ENCODE measurements at regions not wholly inside any gene's neighbourhood (a gene's known extent, or its start where the extent isn't known, plus 50 kb on each side); places are given as distances from the start of the nearest gene placed in this dataset.
A peak's percentile ranks its signal among the peaks of the same experiment; 100 is the strongest.

DNA sequence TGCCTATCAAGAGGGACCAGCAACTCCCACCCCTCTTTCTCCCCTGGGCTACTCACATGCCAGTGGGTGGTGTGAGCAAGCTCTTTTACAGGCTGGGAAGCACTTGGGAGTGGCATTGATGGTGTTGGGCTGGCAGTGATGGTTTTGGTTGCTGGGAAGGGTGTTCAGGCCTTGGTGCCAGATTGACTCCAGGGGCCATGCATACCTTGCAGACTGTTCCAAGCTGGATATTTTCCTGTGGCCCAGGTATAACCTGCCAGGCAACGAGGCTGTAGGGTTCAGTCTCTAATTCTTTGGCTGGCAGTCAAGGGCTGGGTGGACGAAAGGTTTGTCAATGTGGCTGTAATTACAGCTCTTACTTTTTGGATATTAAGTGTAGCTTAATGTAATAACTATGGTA lies 177.3 kb downstream of the MACROH2A1 start:
- Histone ChIP-seq H2AK5ac (ENCODE audit: low read depth, low read length) (no peak overlapping the region), H3K23ac (ENCODE audit: low read depth, low read length, poor library complexity) (no peak overlapping the region), H4K8ac (ENCODE audit: low read depth, low read length) (no peak overlapping the region), H3K4ac (ENCODE audit: low read length) (no peak overlapping the region), H3K4me1 (ENCODE audit: control insufficient read depth in 2 of 2, insufficient read depth in 1 of 2, low read depth in 1 of 2, low read length in 2 of 2) (peaks cover 0 to 6% of the 10 kb centered on the region in 2 donors), H3K79me1 (ENCODE audit: low read depth, low read length) (no peaks in the 10 kb centered on the region), H3K4me3 (ENCODE audit: low read length in 2 of 2) (no peak overlapping the region), H3K18ac (ENCODE audit: low read length) (no peak overlapping the region), H3K36me3 (replicated peaks in 1 of 2; ENCODE audit: control insufficient read depth in 2 of 2, insufficient read depth in 2 of 2, low read length in 2 of 2) (no peaks in the 10 kb centered on the region), H2BK15ac (ENCODE audit: low read length) (no peak overlapping the region), H3K27me3 (ENCODE audit: control insufficient read depth in 3 of 3, insufficient read depth in 3 of 3, low read depth in 1 of 3, low read length in 3 of 3) (peaks cover 0 to 21% (median 0%) of the 10 kb centered on the region in 3 experiments), H2AFZ (ENCODE audit: low read length) (no peak overlapping the region), H2BK12ac (ENCODE audit: low read length) (no peak overlapping the region), H3K27ac (replicated peaks; ENCODE audit: low read length) (no peak overlapping the region), H3K14ac (ENCODE audit: low read length) (peak overlapping the region; percentile 76), H3K4me2 (ENCODE audit: insufficient read depth, low read length, poor library complexity, severe bottlenecking) (no peak overlapping the region), H3K9me3 (replicated peaks in 1 of 2; ENCODE audit: control insufficient read depth in 2 of 2, insufficient read depth in 1 of 2, low read depth in 1 of 2, low read length in 2 of 2) (no peaks in the 10 kb centered on the region), H2BK120ac (ENCODE audit: low read depth, low read length) (no peak overlapping the region), H2BK5ac (ENCODE audit: low read length) (no peak overlapping the region), H4K91ac (ENCODE audit: low read depth, low read length, poor library complexity) (no peak overlapping the region), H3K9ac (ENCODE audit: low read depth, low read length, poor library complexity) (no peak overlapping the region)
- WGBS, 2 donors (ENCODE audit: extremely low coverage in 2 of 2, insufficient read length in 2 of 2, insufficient replicate concordance in 1 of 2): no CpG with 5 or more reads among the region's 2 CpGs
- DNase-seq (ENCODE audit: low spot score): no peak

DNA sequence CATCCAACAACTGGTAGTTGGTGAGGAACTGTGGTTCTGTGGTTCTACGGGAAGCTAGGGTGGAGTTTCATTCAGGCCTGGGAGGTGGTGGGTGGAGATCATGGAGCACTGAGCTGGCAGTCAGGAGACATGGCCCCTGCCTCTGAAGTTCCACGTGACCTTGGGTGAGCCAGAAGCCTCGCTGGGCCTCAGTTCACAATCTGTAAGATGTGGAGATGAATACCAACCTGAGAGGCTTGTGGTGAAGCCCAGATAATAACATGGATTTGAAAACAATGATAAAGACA lies 177.9 kb downstream of the MACROH2A1 start:
- no peak overlapping the region for H3K4me3 ChIP-seq (ENCODE audit: low read length in 2 of 2)
- H2BK120ac ChIP-seq (ENCODE audit: low read depth, low read length): no peak overlapping the region
- no peak overlapping the region for H2AK5ac ChIP-seq (ENCODE audit: low read depth, low read length)
- DNase-seq (ENCODE audit: low spot score): no peak
- no peak overlapping the region for H2BK12ac ChIP-seq (ENCODE audit: low read length)
- no peak overlapping the region for H4K8ac ChIP-seq (ENCODE audit: low read depth, low read length)
- no peak overlapping the region for H4K91ac ChIP-seq (ENCODE audit: low read depth, low read length, poor library complexity)
- H2BK5ac ChIP-seq (ENCODE audit: low read length): no peak overlapping the region
- no peaks in the 10 kb centered on the region for H3K36me3 ChIP-seq (replicated peaks in 1 of 2; ENCODE audit: control insufficient read depth in 2 of 2, insufficient read depth in 2 of 2, low read length in 2 of 2)
- no peak overlapping the region for H3K23ac ChIP-seq (ENCODE audit: low read depth, low read length, poor library complexity)
- peaks cover 0 to 18% (median 0%) of the 10 kb centered on the region in 3 experiments for H3K27me3 ChIP-seq (ENCODE audit: control insufficient read depth in 3 of 3, insufficient read depth in 3 of 3, low read depth in 1 of 3, low read length in 3 of 3)
- H3K4me2 ChIP-seq (ENCODE audit: insufficient read depth, low read length, poor library complexity, severe bottlenecking): no peak overlapping the region
- no peak overlapping the region for H3K14ac ChIP-seq (ENCODE audit: low read length)
- no peaks in the 10 kb centered on the region for H3K79me1 ChIP-seq (ENCODE audit: low read depth, low read length)
- H3K27ac ChIP-seq (replicated peaks; ENCODE audit: low read length): no peak overlapping the region
- peaks cover 0 to 9% of the 10 kb centered on the region in 2 donors for H3K4me1 ChIP-seq (ENCODE audit: control insufficient read depth in 2 of 2, insufficient read depth in 1 of 2, low read depth in 1 of 2, low read length in 2 of 2)
- H3K4ac ChIP-seq (ENCODE audit: low read length): no peak overlapping the region
- H3K18ac ChIP-seq (ENCODE audit: low read length): no peak overlapping the region
- H2BK15ac ChIP-seq (ENCODE audit: low read length): no peak overlapping the region
- WGBS, 2 donors (ENCODE audit: extremely low coverage in 2 of 2, insufficient read length in 2 of 2, insufficient replicate concordance in 1 of 2): no CpG with 5 or more reads among the region's 3 CpGs
- no peak overlapping the region for H2AFZ ChIP-seq (ENCODE audit: low read length)
- H3K9ac ChIP-seq (ENCODE audit: low read depth, low read length, poor library complexity): no peak overlapping the region
- no peaks in the 10 kb centered on the region for H3K9me3 ChIP-seq (replicated peaks in 1 of 2; ENCODE audit: control insufficient read depth in 2 of 2, insufficient read depth in 1 of 2, low read depth in 1 of 2, low read length in 2 of 2)

DNA sequence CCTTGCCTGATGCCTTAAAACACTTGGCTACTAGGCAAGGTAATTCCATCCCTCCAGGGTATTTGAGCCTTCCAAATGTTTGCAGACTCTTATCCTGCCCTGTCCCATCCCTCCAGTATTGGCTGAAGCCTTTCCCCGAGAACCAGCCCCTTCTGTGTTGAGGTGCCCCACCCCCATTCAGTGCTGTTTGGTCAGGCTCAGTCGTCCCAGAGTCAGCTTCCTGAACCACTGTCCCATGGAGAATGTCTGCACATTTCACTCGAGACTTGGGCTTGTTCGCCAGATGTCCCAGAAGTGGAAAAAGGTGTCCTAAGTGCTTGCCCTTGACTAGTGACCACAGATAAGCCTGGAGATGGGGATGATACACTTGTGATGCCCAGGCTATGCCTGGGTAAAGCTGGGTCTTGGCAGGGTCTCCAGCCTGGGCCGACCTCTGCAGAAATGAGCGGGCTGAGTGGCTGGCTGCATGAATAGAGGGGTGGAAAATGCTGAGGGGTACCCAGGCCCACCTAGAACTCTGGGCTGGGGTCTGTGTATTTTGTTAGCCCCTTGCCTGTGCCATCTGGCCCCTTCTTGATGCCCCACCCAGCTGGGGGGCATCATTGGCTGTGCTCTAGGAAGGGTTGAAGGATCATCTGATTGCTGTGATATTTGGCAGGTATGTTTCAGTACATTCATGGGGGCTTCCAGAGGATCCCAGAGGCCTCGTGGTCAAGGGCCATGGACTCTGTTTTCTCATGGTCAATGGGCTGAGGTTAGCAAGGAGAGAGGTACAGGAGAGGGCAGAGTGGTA lies 178.4 kb downstream of the MACROH2A1 start:
- no peak overlapping the region for H3K27ac ChIP-seq (replicated peaks; ENCODE audit: low read length)
- peaks cover 0 to 13% (median 0%) of the 10 kb centered on the region in 3 experiments for H3K27me3 ChIP-seq (ENCODE audit: control insufficient read depth in 3 of 3, insufficient read depth in 3 of 3, low read depth in 1 of 3, low read length in 3 of 3)
- no peak for DNase-seq (ENCODE audit: low spot score)
- no peak overlapping the region for H2AFZ ChIP-seq (ENCODE audit: low read length)
- H2BK15ac ChIP-seq (ENCODE audit: low read length): no peak overlapping the region
- no peaks in the 10 kb centered on the region for H3K9me3 ChIP-seq (replicated peaks in 1 of 2; ENCODE audit: control insufficient read depth in 2 of 2, insufficient read depth in 1 of 2, low read depth in 1 of 2, low read length in 2 of 2)
- no peak overlapping the region for H2BK120ac ChIP-seq (ENCODE audit: low read depth, low read length)
- H2AK5ac ChIP-seq (ENCODE audit: low read depth, low read length): no peak overlapping the region
- H4K8ac ChIP-seq (ENCODE audit: low read depth, low read length): no peak overlapping the region
- H3K79me1 ChIP-seq (ENCODE audit: low read depth, low read length): no peaks in the 10 kb centered on the region
- H4K91ac ChIP-seq (ENCODE audit: low read depth, low read length, poor library complexity): no peak overlapping the region
- no peak overlapping the region for H2BK12ac ChIP-seq (ENCODE audit: low read length)
- H3K36me3 ChIP-seq (replicated peaks in 1 of 2; ENCODE audit: control insufficient read depth in 2 of 2, insufficient read depth in 2 of 2, low read length in 2 of 2): no peaks in the 10 kb centered on the region
- no peak overlapping the region for H2BK5ac ChIP-seq (ENCODE audit: low read length)
- H3K4me2 ChIP-seq (ENCODE audit: insufficient read depth, low read length, poor library complexity, severe bottlenecking): no peak overlapping the region
- H3K4me3 ChIP-seq (ENCODE audit: low read length in 2 of 2): no peak overlapping the region
- no peak overlapping the region for H3K18ac ChIP-seq (ENCODE audit: low read length)
- no peak overlapping the region for H3K14ac ChIP-seq (ENCODE audit: low read length)
- no peak overlapping the region for H3K9ac ChIP-seq (ENCODE audit: low read depth, low read length, poor library complexity)
- peaks cover 0 to 9% of the 10 kb centered on the region in 2 donors for H3K4me1 ChIP-seq (ENCODE audit: control insufficient read depth in 2 of 2, insufficient read depth in 1 of 2, low read depth in 1 of 2, low read length in 2 of 2)
- no CpG with 5 or more reads among the region's 7 CpGs for WGBS, 2 donors (ENCODE audit: extremely low coverage in 2 of 2, insufficient read length in 2 of 2, insufficient replicate concordance in 1 of 2)
- H3K23ac ChIP-seq (ENCODE audit: low read depth, low read length, poor library complexity): no peak overlapping the region
- no peak overlapping the region for H3K4ac ChIP-seq (ENCODE audit: low read length)

DNA sequence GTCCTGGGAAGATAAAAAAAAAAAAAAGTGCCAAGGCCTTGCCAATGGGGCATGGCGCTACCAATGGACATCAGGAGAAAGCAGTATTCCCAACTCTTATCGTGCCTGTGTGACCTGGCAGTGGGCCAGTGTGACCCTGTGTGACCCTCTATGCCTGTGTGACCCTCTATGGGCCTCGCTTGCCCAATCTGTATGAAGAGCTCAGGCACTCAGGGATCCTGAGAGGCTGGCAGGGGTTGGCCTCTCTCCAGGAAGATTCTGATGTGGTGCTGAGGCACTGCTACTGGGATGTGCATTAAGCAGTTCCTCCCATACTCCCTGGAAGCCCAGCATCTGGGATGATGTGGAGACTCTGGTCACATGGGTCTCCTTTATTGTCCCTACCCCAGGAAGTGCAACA lies 179.2 kb downstream of the MACROH2A1 start:
- no CpG with 5 or more reads among the region's 3 CpGs for WGBS, 2 donors (ENCODE audit: extremely low coverage in 2 of 2, insufficient read length in 2 of 2, insufficient replicate concordance in 1 of 2)
- Histone ChIP-seq H3K27ac (replicated peaks; ENCODE audit: low read length) (no peak overlapping the region), H3K4me1 (ENCODE audit: control insufficient read depth in 2 of 2, insufficient read depth in 1 of 2, low read depth in 1 of 2, low read length in 2 of 2) (peaks cover 0 to 9% of the 10 kb centered on the region in 2 donors), H2BK5ac (ENCODE audit: low read length) (no peak overlapping the region), H2AK5ac (ENCODE audit: low read depth, low read length) (no peak overlapping the region), H4K8ac (ENCODE audit: low read depth, low read length) (no peak overlapping the region), H3K27me3 (ENCODE audit: control insufficient read depth in 3 of 3, insufficient read depth in 3 of 3, low read depth in 1 of 3, low read length in 3 of 3) (peaks cover 0 to 7% (median 0%) of the 10 kb centered on the region in 3 experiments), H4K91ac (ENCODE audit: low read depth, low read length, poor library complexity) (no peak overlapping the region), H3K79me1 (ENCODE audit: low read depth, low read length) (no peaks in the 10 kb centered on the region), H2BK120ac (ENCODE audit: low read depth, low read length) (no peak overlapping the region), H3K23ac (ENCODE audit: low read depth, low read length, poor library complexity) (no peak overlapping the region), H3K9me3 (replicated peaks in 1 of 2; ENCODE audit: control insufficient read depth in 2 of 2, insufficient read depth in 1 of 2, low read depth in 1 of 2, low read length in 2 of 2) (no peaks in the 10 kb centered on the region), H2BK12ac (ENCODE audit: low read length) (no peak overlapping the region), H2BK15ac (ENCODE audit: low read length) (no peak overlapping the region), H3K36me3 (replicated peaks in 1 of 2; ENCODE audit: control insufficient read depth in 2 of 2, insufficient read depth in 2 of 2, low read length in 2 of 2) (no peaks in the 10 kb centered on the region), H3K4ac (ENCODE audit: low read length) (no peak overlapping the region), H3K18ac (ENCODE audit: low read length) (no peak overlapping the region), H3K9ac (ENCODE audit: low read depth, low read length, poor library complexity) (no peak overlapping the region), H3K14ac (ENCODE audit: low read length) (no peak overlapping the region), H2AFZ (ENCODE audit: low read length) (no peak overlapping the region), H3K4me2 (ENCODE audit: insufficient read depth, low read length, poor library complexity, severe bottlenecking) (no peak overlapping the region), H3K4me3 (ENCODE audit: low read length in 2 of 2) (no peak overlapping the region)
- no peak for DNase-seq (ENCODE audit: low spot score)

All from neuronal stem cell (in vitro differentiated cells).